ENCODE measurements at regions not wholly inside any gene's neighbourhood (a gene's known extent, or its start where the extent isn't known, plus 50 kb on each side); places are given as distances from the start of the nearest gene placed in this dataset.

- no peak for TF ChIP-seq CTCF (IDR thresholded peaks at IDR 0.05)
- no peak for TF ChIP-seq EZH2 (IDR thresholded peaks at IDR 0.05; ENCODE audit: borderline replicate concordance, insufficient read depth, low read depth, low read length, poor library complexity, severe bottlenecking)
Observed at GRCh38 chr2:65845442-65846182, 413.2 kb upstream of the SPRED2 start.

All from B cell (primary cell).